Activated CD8-positive, alpha-beta T cell treated with anti-CD3 and anti-CD28 coated beads for 36 hours (primary cell): ENCODE measurements at regions not wholly inside any gene's neighbourhood (a gene's known extent, or its start where the extent isn't known, plus 50 kb on each side); places are given as distances from the start of the nearest gene placed in this dataset.

Source experiments
- ATAC-seq: fragments of 200-7000 bp; cut with Tn5 transposase; one replicate; pipeline ENCODE4 v1.10.0; 2021; ENCODE audit warnings: mild to moderate bottlenecking, moderate library complexity
- CTCF ChIA-PET: fragments of 350-600 bp; sonication (Branson Sonifier 250); formaldehyde crosslinking; loops from one replicate; lab custom pipeline; 2021; ENCODE audit warnings: antibody characterized with exemption; lab: Charles Lee
- POLR2A ChIA-PET: fragments of 350-600 bp; sonication (Branson Sonifier 250); formaldehyde crosslinking; loops from one replicate; lab custom pipeline; 2021; ENCODE audit warnings: antibody characterized with exemption; lab: Charles Lee
- DNase-seq: peaks from one replicate; pipeline ENCODE4 v3.0.0-alpha.2; 2020
- H3K27ac Mint-ChIP-seq: one replicate; pipeline ENCODE4 v1.8.0; 2021; ENCODE audit warnings: mild to moderate bottlenecking, mixed read lengths
- H3K27me3 Mint-ChIP-seq: one replicate; pipeline ENCODE4 v1.8.0; 2021; ENCODE audit warnings: mixed read lengths
- H3K36me3 Mint-ChIP-seq: one replicate; pipeline ENCODE4 v1.8.0; 2021; ENCODE audit warnings: low read depth, mixed read lengths
- H3K4me1 Mint-ChIP-seq: one replicate; pipeline ENCODE4 v1.8.0; 2021; ENCODE audit warnings: low read depth, mixed read lengths
- H3K4me3 Mint-ChIP-seq: one replicate; pipeline ENCODE4 v1.8.0; 2021; ENCODE audit warnings: mild to moderate bottlenecking, moderate library complexity, mixed read lengths
- H3K9me3 Mint-ChIP-seq: one replicate; pipeline ENCODE4 v1.8.0; 2021; ENCODE audit warnings: mixed read lengths
- CTCF ChIP-seq: fragments of 200-600 bp; IDR thresholded peaks from one replicate; pipeline ENCODE4 v1.8.0; 2022; ENCODE audit warnings: antibody characterized with exemption, mild to moderate bottlenecking
- intact Hi-C: fragments of 100-400 bp; cut with micrococcal nuclease; formaldehyde crosslinking; loops from one replicate; pipeline ENCODE4 v1.10.0; 2022

- Mint-ChIP-seq H3K36me3 (no peaks in the 10 kb centered on the region), H3K4me3 (no peak overlapping the region), H3K9me3 (peaks cover 2% of the 10 kb centered on the region), H3K27ac (no peak overlapping the region), H3K27me3 (no peaks in the 10 kb centered on the region), H3K4me1 (no peaks in the 10 kb centered on the region)
- ChIA-PET POLR2A (no interaction called here), CTCF (no interaction called here)
- no peak for ATAC-seq
- no peak for TF ChIP-seq CTCF
- intact Hi-C loops, result no loop called here
- no peak for DNase-seq
Measured at GRCh38 chr6:98024359-98024758, 741.3 kb upstream of the MMS22L start.

- no peak for TF ChIP-seq CTCF
- ChIA-PET POLR2A (no interaction called here), CTCF (no interaction called here)
- no peaks in the 10 kb centered on the region for H3K36me3 Mint-ChIP-seq
- ATAC-seq (no peak), DNase-seq (no peak)
- no peaks in the 10 kb centered on the region for H3K4me1 Mint-ChIP-seq
- intact Hi-C loops, result no loop called here
- peaks cover 2% of the 10 kb centered on the region for H3K9me3 Mint-ChIP-seq
- no peaks in the 10 kb centered on the region for H3K27me3 Mint-ChIP-seq
- no peak overlapping the region for H3K4me3 Mint-ChIP-seq
- H3K27ac Mint-ChIP-seq, result no peak overlapping the region
Measured at GRCh38 chr6:98027898-98028297, 744.9 kb upstream of the MMS22L start.

- ATAC-seq (no peak), DNase-seq (no peak)
- Mint-ChIP-seq H3K27ac (no peak overlapping the region), H3K4me3 (no peak overlapping the region), H3K36me3 (no peaks in the 10 kb centered on the region), H3K4me1 (no peaks in the 10 kb centered on the region), H3K27me3 (no peaks in the 10 kb centered on the region), H3K9me3 (no peaks in the 10 kb centered on the region)
- intact Hi-C loops, result no loop called here
- ChIA-PET POLR2A (no interaction called here), CTCF (no interaction called here)
- TF ChIP-seq CTCF, result no peak
Measured at GRCh38 chr6:98033617-98034016, 750.6 kb upstream of the MMS22L start.

GRCh38 chr6:98036344-98036923, 753.4 kb upstream of the MMS22L start:
- Mint-ChIP-seq H3K4me1 (no peaks in the 10 kb centered on the region), H3K36me3 (no peaks in the 10 kb centered on the region), H3K27ac (no peak overlapping the region), H3K4me3 (no peak overlapping the region), H3K9me3 (no peaks in the 10 kb centered on the region), H3K27me3 (no peaks in the 10 kb centered on the region)
- TF ChIP-seq CTCF, result no peak
- CTCF ChIA-PET, result no interaction called here
- no peak for DNase-seq
- POLR2A ChIA-PET, result interaction anchor here (0.7 kb wide), 1 partner anchor 738 kb away, joined by 3 read pairs; no protein-coding TSS in a partner anchor
- ATAC-seq, result no peak
- intact Hi-C loops, result no loop called here

GRCh38 chr6:98037571-98037970, 754.6 kb upstream of the MMS22L start:
- ATAC-seq, result no peak
- ChIA-PET POLR2A (no interaction called here), CTCF (no interaction called here)
- intact Hi-C loops, result no loop called here
- Mint-ChIP-seq H3K27me3 (no peaks in the 10 kb centered on the region), H3K4me1 (no peaks in the 10 kb centered on the region), H3K27ac (no peak overlapping the region), H3K36me3 (no peaks in the 10 kb centered on the region), H3K9me3 (no peaks in the 10 kb centered on the region), H3K4me3 (no peak overlapping the region)
- no peak for TF ChIP-seq CTCF
- DNase-seq, result no peak
